ENCODE measurements at regions not wholly inside any gene's neighbourhood (a gene's known extent, or its start where the extent isn't known, plus 50 kb on each side); places are given as distances from the start of the nearest gene placed in this dataset.

DNA sequence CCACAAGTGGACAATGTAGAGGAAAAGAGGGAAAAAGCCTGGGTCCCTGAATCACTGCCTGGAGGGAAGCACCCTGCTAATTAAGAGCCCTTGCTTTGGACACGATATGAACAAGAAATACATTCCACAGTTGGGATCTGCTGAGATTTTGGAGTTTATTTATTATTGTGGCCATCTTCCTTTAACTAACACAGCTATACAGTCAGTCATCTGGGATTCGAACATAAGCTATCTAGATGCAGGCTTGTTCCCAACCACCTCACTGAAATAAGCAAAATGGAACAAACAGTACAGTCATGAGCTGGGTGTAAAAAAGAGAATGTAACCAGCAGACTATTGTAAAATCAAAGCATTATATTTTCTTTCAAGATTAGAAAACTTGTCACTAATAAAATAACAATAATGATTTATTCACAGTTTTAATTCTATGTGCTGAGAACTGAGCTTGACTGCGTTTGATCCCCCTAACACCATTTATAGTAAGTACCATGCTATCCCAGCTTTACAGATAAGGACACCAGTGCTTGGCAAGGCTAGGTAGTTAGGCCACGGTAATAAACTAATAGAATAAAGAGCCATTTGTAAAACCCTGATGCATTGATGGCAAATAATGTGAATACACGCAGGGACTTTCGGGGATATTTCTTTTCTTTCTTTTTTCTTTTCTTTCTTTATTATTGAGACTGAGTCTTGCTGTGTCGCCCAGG is 223.8 kb upstream of the KLF6 start:
- no peak for DNase-seq (ENCODE audit: low read depth in 1 of 2, low spot score in 1 of 2)

DNA sequence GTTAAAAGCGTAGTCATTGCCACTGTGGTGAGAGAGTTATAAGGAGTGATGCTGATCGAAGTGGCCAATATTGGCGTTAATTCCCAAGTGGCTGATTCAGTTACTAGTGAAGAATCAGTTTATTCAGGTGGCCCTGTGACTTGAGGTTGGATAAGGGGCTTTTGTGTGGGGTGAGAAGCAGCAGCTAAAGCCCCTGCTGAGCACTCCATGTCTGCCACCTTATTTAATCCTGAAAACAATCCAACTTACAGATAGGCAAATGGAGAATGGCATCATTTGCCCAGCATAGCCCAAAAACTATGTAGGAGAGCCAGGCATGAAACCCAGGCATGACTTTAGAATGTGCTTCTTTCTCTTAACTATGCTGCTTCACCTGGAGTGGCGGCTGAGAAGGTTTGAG is 222.8 kb upstream of the KLF6 start:
- no peak for DNase-seq (ENCODE audit: low read depth in 1 of 2, low spot score in 1 of 2)

DNA sequence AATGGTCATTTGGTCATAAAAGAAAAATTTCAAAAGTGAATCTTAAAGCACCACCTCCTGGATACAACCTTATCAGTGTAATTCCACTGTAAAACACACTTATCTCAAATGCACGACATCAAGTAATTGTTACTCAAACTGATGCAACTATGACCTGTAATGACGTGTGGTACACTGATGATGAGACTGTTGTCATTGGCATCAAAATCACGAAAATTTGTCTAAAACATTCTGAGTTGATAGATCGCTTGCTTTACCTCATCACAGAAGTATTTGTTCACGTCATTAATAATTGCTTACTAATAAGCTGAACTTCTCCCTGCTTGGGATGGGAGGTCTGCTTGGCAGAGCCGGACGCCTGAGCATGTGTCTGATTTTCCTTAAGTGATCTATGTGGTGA is 221.8 kb upstream of the KLF6 start:
- DNase-seq (ENCODE audit: low read depth in 1 of 2, low spot score in 1 of 2) = no peak

DNA sequence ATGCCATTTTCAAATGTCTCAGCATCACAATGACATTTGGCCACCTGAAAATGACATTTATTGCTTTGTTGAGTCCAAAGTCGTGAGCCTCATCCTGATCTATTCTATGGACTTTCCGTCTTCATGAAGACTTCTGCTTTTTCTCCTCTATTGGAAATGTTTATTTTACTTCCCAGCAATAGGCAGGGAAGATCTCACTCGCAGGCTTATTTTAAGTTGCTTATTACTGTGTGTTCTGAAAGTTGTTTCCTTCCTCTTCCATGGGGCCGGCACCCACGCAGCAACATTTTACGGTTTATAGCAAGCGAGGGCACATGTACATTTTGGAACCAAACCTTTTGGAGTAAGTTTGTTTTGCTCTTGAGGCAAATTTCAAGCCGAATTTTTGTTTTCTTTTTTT is 221.0 kb upstream of the KLF6 start:
- no peak for DNase-seq (ENCODE audit: low read depth in 1 of 2, low spot score in 1 of 2)

DNA sequence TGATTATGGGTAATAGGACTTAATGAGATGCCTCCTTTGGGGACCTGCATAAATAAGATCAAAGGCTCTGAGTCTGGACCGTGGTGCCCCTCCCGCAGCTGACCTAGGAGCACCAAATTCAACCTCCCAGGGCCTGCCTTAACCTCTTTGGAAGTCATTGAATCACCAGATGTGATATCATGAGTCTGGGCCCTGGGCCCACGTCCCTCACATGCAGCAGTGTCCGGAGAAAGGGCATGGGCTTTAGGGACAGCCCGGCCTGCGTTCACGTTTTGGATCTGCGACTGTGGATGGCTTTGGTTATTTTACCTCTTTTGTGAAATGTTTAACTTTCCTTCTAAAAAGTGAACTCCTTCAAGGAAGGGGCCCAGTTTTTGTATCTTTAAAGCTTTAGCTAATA is 220.0 kb upstream of the KLF6 start:
- no peak for DNase-seq (ENCODE audit: low read depth in 1 of 2, low spot score in 1 of 2)

DNA sequence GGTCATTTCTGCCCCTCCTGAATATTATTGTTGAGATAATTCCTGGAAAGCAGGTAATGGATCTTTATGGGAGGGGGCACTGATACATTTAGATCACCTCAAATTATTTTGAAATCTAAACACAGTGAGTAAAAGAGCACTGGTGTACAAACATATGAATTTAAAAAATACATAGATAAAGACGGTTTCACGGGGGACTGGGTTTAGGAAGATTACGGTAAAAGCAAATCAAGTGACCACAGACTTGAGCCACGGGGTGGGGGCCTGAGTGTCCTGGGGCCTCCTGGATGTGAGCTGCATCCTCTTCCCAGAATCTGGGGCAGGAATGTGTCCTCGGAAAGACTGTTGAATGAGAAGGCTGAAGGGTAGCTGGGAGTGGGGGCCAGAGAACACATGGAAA is 219.1 kb upstream of the KLF6 start:
- no peak for DNase-seq (ENCODE audit: low read depth in 1 of 2, low spot score in 1 of 2)

DNA sequence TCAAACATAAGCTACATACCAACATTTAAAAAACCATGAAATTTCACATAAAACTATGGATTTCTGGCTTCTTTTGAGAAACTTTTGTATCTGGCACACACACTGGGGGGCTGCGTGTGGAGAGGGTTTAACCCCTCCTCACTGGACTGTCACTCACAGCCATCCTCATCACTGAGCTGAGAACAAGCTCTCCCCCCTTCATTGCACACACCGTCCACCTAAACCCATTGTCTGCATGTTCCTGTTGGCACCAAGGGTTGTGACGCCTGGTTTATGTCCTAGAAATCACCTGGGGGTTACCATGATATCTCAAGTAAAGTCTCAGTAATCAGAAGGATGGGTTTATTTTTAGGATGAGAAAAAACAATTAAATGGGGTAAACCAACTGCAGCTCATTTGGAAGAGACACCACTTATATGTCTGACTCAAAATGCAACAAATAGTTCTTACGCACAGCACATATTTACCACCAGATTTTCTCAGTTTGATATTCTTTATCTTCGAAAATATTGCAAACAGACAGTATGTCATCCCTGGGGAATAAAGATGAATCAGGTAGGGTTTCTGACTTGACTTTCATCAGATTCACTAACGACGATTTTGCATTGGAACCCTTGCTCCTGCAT is 218.5 kb upstream of the KLF6 start:
- DNase-seq (ENCODE audit: low read depth in 1 of 2, low spot score in 1 of 2) = no peak

DNA sequence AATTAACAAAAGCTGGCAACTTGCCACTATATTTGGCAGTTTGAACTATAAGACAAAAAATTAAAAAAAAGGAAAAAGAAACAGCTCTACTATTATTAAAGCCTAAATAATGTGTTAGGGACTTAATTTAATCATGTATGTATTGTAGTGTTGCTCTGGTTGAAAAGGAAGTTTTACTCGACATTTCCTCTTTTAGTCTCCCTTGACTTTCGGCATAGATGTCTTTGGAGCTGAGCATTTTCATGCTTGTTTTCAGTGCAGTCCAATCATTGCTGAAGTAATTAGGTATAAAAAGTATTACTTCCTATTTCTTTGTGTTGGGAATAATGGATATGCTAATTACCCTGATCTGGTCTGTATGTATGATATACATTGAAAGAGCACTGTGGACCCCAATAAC is 216.8 kb upstream of the KLF6 start:
- no peak for DNase-seq (ENCODE audit: low read depth in 1 of 2, low spot score in 1 of 2)

DNA sequence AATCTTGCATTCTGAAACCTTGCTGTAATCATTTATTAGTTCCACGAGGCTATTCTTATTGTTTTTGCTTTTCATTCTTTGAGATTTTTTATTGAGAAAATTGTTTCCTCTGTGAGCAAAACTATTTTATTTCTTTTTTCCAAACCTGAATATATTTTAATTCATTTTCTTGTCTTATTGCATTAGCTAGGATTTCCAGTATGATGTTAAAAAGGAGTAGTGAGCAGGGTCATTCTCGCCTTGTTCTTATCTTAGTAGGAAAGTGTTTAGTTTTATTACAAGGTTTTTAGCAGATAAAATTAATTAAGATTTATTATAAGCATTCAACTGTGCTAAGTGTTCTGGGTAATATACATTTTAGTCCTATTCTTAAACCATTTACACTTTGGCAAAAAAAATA is 214.6 kb upstream of the KLF6 start:
- no peak for DNase-seq (ENCODE audit: low read depth in 1 of 2, low spot score in 1 of 2)

DNA sequence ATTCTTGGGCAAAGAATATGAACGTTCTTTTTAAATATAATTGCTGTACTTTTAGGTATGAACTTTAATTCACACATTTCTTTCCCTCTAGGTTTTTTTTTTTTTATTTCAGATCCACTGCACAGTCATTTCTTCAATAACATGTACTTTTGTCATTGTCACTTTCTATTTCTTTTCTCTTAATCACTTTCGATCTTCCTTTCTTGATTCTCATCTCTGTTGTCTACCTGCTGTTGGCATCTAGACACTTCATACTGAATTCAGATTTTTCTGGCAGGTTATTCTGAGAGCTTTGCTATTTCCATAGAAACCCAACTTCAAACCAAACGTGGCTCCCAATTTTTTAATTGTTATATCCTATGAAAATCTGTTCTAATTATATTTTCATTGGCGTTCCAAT is 211.7 kb upstream of the KLF6 start:
- no peak for DNase-seq (ENCODE audit: low read depth in 1 of 2, low spot score in 1 of 2)

DNA sequence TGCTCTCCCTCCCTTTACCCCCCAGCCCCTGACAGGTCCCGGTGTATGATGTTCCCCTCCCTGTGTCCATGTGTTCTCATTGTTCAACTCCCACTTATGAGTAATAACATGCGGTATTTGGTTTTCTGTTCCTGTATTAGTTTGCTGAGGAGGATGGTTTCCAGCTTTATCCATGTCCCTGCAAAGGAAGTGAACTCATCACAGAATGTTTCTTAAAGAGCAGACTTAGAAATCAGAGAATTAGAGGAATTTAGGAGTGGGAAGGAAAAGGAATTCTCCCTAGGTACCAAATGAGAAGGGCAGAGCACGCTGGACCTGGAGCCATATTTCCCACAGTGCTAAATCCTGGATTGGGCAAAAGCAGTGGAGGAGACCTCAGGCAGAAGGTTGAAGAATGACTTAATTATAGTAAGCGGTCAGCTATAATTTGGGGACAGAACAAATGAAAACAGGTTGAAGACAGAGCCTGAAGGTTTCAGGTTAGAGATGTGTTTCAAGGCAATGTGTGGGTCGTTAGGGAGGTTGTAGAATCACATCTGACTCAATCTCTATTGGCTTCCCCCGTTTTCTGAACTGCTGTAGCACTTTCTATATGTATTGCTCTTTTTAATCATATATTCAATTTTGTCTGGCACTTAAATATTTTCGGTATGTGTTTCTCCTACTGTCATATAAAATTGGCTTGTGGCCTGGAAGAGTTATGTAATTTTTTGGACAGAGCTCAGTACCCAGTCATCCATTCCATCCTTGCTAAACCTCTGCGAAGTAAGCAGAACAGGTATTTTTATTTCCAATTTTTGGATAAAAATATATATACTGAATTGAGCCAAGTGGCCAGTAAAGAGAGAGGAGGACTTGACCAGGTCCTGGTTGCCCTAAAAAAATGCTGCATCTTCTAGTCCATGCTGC is 210.5 kb upstream of the KLF6 start:
- DNase-seq (ENCODE audit: low read depth in 1 of 2, low spot score in 1 of 2) = no peak

DNA sequence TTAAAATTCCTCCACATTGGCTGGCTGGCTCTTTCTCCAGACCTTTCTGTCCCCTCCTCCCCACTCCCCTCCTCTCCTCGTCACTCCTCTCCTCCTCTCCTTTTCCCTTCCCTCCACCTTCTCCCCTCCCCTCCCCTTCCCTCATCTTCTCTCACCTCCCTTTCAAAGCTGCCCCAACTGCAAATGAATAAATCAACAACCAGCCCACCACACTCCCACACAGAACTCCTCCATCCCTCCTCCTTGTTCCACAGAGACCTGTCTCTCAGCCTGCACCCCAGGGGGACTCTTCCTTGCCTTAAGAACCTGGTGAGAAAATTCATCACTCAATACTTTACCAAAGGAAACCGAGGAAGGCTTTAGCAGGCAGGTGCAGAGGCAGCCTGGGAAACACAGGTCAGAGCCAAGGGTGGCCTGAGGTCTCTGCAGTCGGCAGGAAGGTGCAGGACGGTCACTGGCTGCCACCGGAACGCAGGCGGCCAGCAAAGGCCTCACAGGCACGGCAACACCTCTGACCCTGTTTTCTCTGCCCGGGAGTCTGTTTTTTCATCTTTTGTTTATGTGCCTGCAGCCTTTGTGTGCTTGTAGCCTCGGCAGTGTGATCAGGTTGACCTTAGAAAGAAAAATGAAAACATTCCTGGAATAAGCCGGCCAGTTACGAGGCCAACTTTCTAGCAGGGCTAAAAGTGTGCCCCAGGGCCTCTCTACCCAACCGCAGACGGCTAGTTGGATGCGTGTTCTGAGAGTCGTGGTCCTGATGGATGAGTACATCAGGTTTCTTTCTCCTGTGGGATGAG is 207.6 kb upstream of the KLF6 start:
- no peak for DNase-seq (ENCODE audit: low read depth in 1 of 2, low spot score in 1 of 2)

DNA sequence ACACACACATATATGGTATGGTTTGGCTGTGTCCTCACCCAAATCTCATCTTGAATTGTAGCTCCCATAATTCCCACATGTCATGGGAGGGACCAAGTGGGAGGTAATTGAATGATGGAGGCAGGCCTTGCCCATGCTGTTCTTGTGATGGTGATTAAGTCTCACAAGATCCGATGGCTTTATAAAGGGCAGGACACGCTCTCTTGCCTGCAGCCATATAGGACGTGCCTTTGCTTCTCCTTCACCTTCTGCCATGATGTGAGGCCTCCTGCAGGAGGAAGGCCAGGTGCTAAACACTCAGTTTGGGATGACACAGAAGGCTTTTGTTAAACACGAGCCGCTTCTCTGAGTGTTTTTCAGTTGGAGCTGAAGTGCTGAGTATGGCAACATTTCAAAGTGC is 205.3 kb upstream of the KLF6 start:
- DNase-seq (ENCODE audit: low read depth in 1 of 2, low spot score in 1 of 2) = no peak

DNA sequence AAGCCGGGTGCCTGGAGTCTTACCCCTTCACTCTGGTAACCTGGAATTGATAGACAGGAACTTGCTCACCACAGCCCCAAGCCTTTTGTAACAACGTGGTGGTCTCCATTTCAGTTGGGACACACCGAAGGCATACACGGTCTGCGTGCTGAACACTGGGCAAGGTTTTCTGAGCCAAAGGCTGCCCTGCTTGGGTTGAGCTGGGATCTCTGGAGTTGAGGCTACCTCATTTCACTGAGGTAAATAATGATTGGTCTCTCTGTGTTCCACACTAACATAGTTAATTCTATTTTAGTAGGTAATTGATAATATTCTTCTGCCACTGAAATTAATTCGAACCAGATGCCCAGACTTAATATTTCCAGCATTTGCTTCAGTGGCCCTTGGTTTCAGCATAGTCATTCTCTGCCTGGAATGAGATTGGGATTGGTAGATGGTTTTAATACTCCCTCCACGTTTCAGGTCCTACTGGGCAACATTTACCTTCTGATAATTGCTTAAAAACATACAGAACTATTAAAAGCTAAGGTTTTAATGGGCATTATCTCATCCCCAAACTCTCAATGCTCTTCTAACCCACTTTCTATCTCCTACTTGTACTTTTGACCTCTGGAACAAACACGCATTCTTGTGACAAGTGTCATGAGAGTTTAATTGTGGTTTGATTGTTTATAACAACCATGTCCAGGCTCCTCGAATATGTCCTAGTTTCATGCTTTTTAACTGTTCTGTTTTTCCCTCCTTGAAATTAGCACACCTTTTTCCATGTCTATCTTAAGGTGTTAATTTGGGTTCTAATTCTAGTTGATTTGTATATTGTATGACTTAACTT is 202.3 kb upstream of the KLF6 start:
- no peak for DNase-seq (ENCODE audit: low read depth in 1 of 2, low spot score in 1 of 2)

DNA sequence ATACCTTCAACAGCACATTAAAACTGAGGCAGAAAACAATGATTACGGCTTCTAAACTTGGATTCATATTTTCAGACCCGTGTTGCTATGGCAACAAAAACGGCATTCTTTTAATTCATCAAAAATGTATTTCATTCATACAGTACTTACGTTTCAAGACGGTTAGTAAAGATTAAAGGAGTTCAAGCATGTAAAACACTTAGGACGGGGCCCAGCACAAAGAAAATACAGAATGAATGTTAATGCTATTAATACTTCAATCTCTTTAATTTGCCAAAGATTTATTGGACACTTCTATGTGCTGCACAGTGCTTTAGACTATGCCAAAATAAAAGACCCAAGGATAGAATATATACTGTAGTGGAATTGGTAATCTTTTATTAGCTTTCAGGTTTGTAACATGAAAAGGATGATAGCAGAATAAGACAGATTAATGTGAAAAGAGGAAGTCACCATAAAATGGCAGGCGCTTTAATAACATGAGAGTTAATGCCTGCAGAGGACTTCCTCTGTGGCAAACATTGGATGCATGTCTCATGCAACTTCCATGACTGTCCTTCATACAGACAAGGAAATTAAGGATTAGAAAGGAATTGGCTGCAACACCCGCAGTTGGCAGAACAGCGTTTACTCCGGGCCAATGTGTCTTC is 201.6 kb upstream of the KLF6 start:
- no peak for DNase-seq (ENCODE audit: low read depth in 1 of 2, low spot score in 1 of 2)

DNA sequence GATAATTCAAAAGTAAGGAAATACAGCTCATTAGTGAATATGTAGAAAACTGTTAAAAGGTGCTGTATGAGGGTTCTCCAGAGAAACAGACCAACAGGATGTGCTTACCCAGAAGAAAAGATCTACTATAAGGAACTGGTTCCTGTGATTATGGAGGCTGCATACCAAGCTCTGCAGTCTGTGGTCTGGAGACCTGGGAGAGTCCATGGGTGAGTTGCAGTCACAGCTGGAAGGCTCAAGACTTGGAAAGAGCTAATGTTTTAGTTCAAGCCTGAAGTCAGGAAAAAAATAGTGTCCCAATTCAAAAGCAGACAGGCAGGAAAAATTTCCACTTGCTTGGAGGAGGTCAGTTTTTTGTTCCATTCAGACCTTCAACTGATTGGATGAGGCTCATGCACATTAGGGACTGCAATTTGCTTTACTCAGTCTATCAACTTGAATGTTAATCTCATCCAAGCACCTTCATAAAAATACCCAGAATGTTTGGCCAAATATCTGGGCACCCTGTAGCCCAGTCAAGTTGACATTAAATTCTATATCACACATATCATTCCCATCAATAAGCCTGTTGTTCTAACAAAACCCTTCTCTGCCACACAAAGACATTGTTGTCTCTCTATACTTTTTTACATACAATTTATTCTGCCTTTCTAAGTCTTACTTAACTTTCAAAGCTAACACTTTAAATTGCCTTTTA is 197.9 kb upstream of the KLF6 start:
- DNase-seq (ENCODE audit: low read depth in 1 of 2, low spot score in 1 of 2) = no peak

DNA sequence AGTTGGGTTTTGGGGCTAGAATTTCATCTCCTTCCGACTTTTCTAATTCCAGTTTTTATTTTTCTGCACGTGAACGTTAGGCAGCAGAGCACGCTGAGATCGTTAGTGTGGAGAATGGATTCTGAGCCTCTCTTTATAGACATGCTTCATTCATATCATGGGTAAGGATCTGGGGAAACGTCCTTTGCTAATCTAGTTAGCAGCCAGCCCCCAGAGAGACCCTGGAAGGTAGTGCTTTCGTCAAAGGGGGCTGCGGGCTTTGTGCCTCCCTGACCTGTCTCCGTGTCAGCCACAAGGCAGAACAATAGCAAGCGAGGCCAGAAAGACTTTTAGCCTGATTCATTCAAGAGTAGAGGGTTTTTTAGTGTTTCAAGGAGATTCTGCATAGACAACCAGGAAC is 196.3 kb upstream of the KLF6 start:
- no peak for DNase-seq (ENCODE audit: low read depth in 1 of 2, low spot score in 1 of 2)

DNA sequence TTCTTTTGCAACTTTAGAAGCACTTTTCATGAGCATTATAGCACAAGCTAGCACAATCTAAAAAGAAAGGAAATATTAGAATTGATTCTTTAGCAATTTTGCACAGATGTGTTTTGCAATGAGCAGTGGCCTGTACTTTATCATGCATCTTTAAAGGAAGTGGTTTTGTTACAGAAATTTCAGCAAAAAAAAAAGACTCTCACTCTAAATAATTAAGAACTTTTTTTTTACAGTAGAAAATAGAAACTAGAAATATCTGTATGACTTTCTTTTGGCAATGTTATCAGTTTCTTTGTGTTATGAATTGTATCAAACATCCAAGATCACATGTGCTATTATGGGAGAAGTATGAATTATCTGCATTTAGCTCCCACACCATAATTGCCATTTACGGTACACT is 195.7 kb upstream of the KLF6 start:
- no peak for DNase-seq (ENCODE audit: low read depth in 1 of 2, low spot score in 1 of 2)

DNA sequence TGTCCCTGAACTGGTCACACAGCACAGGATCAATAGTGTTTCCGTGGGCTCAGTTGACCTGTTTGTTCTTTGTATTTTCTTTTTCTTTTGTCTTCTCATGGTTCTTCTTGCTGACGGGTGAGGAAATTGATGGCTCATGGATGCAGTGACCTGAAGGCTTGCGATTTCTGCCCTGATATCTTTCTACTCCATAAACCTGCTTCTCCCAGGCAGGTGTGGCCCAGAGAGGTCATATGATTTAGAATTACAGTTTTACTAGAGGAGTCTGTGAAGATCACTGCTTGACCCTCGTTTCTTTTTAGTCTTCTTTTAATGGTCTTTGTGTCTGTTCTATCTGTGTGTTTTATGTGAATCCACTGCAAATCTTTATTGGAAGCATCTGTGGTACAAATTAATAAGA is 195.1 kb upstream of the KLF6 start:
- DNase-seq (ENCODE audit: low read depth in 1 of 2, low spot score in 1 of 2) = no peak

Data from activated T-helper 1 cell treated with anti-CD3 and anti-CD28 coated beads, Interleukin-2, amount 50 U/mL, for 16 hours (primary cell).